ENCODE measurements at regions not wholly inside any gene's neighbourhood (a gene's known extent, or its start where the extent isn't known, plus 50 kb on each side); places are given as distances from the start of the nearest gene placed in this dataset.

DNA sequence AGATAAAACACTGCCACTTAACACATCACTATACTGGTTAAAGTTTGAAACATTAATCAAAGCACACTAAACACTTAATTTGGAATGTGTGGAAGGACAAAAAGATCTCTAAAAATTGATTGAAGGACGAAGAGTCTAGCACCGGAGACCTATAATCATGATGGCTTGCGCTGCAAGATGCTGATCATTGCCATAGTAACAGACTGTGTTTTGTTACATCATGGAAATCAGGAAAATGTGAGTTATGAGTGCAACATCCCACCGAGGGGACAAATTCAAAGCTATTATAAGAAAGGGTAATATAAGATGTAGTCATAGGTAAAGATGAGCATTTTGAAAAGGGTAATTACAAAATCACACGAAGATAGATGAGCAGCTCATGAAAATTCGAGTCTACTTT is 278.8 kb upstream of the CTNND2 start:
- TF ChIP-seq, protein P1, sequence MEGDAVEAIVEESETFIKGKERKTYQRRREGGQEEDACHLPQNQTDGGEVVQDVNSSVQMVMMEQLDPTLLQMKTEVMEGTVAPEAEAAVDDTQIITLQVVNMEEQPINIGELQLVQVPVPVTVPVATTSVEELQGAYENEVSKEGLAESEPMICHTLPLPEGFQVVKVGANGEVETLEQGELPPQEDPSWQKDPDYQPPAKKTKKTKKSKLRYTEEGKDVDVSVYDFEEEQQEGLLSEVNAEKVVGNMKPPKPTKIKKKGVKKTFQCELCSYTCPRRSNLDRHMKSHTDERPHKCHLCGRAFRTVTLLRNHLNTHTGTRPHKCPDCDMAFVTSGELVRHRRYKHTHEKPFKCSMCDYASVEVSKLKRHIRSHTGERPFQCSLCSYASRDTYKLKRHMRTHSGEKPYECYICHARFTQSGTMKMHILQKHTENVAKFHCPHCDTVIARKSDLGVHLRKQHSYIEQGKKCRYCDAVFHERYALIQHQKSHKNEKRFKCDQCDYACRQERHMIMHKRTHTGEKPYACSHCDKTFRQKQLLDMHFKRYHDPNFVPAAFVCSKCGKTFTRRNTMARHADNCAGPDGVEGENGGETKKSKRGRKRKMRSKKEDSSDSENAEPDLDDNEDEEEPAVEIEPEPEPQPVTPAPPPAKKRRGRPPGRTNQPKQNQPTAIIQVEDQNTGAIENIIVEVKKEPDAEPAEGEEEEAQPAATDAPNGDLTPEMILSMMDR (IDR thresholded peaks at IDR 0.05) = no peak
- no peak for TF ChIP-seq POLR2A (IDR thresholded peaks at IDR 0.05)

Measured in breast epithelium (tissue), 3 donors.